Urothelium cell line (cell line): ENCODE measurements at regions not wholly inside any gene's neighbourhood (a gene's known extent, or its start where the extent isn't known, plus 50 kb on each side); places are given as distances from the start of the nearest gene placed in this dataset.

Source experiments
- DNase-seq: peaks from one replicate; pipeline ENCODE4 v3.0.0; 2011; ENCODE audit warnings: low spot score, mixed read lengths
- FAIRE-seq: peaks from 2 replicates; lab custom pipeline; 2011; peaks lifted over from hg19 to GRCh38; lab: Jason Lieb, UNC

- DNase-seq = no peak
- FAIRE-seq = no peak
Observed at GRCh38 chr4:187286525-187286924, 562.9 kb upstream of the FAT1 start.

- FAIRE-seq = no peak
- no peak for DNase-seq
Observed at GRCh38 chr4:187289371-187289770, 565.7 kb upstream of the FAT1 start.

GRCh38 chr4:187294861-187295260, 571.2 kb upstream of the FAT1 start:
- FAIRE-seq = no peak
- no peak for DNase-seq

GRCh38 chr4:187301923-187302322, 578.3 kb upstream of the FAT1 start:
- DNase-seq (no peak), FAIRE-seq (no peak)

GRCh38 chr4:187302457-187303150, 578.9 kb upstream of the FAT1 start:
- DNase-seq (no peak), FAIRE-seq (no peak)

- no peak for FAIRE-seq
- DNase-seq = no peak
Observed at GRCh38 chr4:187304133-187304532, 580.5 kb upstream of the FAT1 start.

- FAIRE-seq (no peak), DNase-seq (no peak)
Observed at GRCh38 chr4:187307131-187307530, 583.5 kb upstream of the FAT1 start.

- FAIRE-seq = no peak
- no peak for DNase-seq
Observed at GRCh38 chr4:187309456-187309855, 585.8 kb upstream of the FAT1 start.

- FAIRE-seq (no peak), DNase-seq (no peak)
Observed at GRCh38 chr4:187312299-187312698, 588.6 kb upstream of the FAT1 start.

- no peak for FAIRE-seq
- no peak for DNase-seq
Observed at GRCh38 chr4:187317799-187318198, 594.1 kb upstream of the FAT1 start.

GRCh38 chr4:187321711-187322110, 598.1 kb upstream of the FAT1 start:
- DNase-seq = no peak
- no peak for FAIRE-seq

GRCh38 chr4:187332141-187332540, 608.5 kb upstream of the FAT1 start:
- DNase-seq = no peak
- FAIRE-seq = no peak

GRCh38 chr4:187333151-187333550, 609.5 kb upstream of the FAT1 start:
- peak; percentile 40 for DNase-seq
- FAIRE-seq = no peak

GRCh38 chr4:187335339-187335738, 611.7 kb upstream of the FAT1 start:
- DNase-seq (no peak), FAIRE-seq (no peak)

- FAIRE-seq = no peak
Observed at GRCh38 chr4:187354740-187355139, 631.1 kb upstream of the FAT1 start.

GRCh38 chr4:187357045-187357643, 633.5 kb upstream of the FAT1 start:
- no peak for DNase-seq
- FAIRE-seq = no peak

More at GRCh38 chr4:187354740-187355139, 631.1 kb upstream of the FAT1 start:
- DNase-seq = no peak

- DNase-seq = no peak
- FAIRE-seq = no peak
Observed at GRCh38 chr4:187357821-187358220, 634.2 kb upstream of the FAT1 start.

- DNase-seq = no peak
- FAIRE-seq = no peak
Observed at GRCh38 chr4:187362937-187363857, 632.4 kb upstream of the ZFP42 start.

GRCh38 chr4:187364401-187364800, 631.2 kb upstream of the ZFP42 start:
- DNase-seq (no peak), FAIRE-seq (no peak)

GRCh38 chr4:187364851-187365250, 630.7 kb upstream of the ZFP42 start:
- no peak for FAIRE-seq
- no peak for DNase-seq

GRCh38 chr4:187366530-187366929, 629.0 kb upstream of the ZFP42 start:
- DNase-seq = no peak
- no peak for FAIRE-seq

GRCh38 chr4:187370918-187371317, 624.7 kb upstream of the ZFP42 start:
- DNase-seq (no peak), FAIRE-seq (no peak)
